Astrocyte of the cerebellum (primary cell): ENCODE measurements at regions not wholly inside any gene's neighbourhood (a gene's known extent, or its start where the extent isn't known, plus 50 kb on each side); places are given as distances from the start of the nearest gene placed in this dataset.
A peak's percentile ranks its signal among the peaks of the same experiment; 100 is the strongest.

ENCODE experiments used
- DNase-seq: peaks from one replicate; pipeline ENCODE4 v3.0.0-alpha.2; 2011; ENCODE audit warnings: low read depth
- H3K4me3 ChIP-seq: 2 replicates; pipeline ENCODE4 v1.5.1; 2011; ENCODE audit warnings: mild to moderate bottlenecking, low read depth, low read length, moderate library complexity
- in situ Hi-C: cut with HindIII; loops from 2 replicates; pipeline ENCODE4 v1.10.0; 2017; ENCODE audit warnings: low sequenced_read_pairs
- TF ChIP-seq, protein P1 (sequence below): IDR thresholded peaks from 2 replicates; pipeline ENCODE4 v1.5.1; 2012; ENCODE audit warnings: low read length, low read depth, moderate library complexity, mild to moderate bottlenecking; ENCODE audit errors: missing control alignments

GRCh38 chr5:141745390-141745789, 63.4 kb upstream of the ARAP3 start:
- H3K4me3 ChIP-seq, result no peak overlapping the region
- no peak for DNase-seq
- in situ Hi-C loops, result no loop called here
- TF ChIP-seq, protein P1, sequence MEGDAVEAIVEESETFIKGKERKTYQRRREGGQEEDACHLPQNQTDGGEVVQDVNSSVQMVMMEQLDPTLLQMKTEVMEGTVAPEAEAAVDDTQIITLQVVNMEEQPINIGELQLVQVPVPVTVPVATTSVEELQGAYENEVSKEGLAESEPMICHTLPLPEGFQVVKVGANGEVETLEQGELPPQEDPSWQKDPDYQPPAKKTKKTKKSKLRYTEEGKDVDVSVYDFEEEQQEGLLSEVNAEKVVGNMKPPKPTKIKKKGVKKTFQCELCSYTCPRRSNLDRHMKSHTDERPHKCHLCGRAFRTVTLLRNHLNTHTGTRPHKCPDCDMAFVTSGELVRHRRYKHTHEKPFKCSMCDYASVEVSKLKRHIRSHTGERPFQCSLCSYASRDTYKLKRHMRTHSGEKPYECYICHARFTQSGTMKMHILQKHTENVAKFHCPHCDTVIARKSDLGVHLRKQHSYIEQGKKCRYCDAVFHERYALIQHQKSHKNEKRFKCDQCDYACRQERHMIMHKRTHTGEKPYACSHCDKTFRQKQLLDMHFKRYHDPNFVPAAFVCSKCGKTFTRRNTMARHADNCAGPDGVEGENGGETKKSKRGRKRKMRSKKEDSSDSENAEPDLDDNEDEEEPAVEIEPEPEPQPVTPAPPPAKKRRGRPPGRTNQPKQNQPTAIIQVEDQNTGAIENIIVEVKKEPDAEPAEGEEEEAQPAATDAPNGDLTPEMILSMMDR, result no peak

GRCh38 chr5:141743866-141744272, 61.8 kb upstream of the ARAP3 start:
- in situ Hi-C loops, result no loop called here
- TF ChIP-seq, protein P1, result no peak
- no peak overlapping the region for H3K4me3 ChIP-seq
- no peak for DNase-seq

- DNase-seq, result peak; percentile 5
- no peak overlapping the region for H3K4me3 ChIP-seq
- in situ Hi-C loops, result no loop called here
- TF ChIP-seq, protein P1, result no peak
These were observed 61.1 kb upstream of the ARAP3 start for GRCh38 chr5:141742866-141743851.

DNA sequence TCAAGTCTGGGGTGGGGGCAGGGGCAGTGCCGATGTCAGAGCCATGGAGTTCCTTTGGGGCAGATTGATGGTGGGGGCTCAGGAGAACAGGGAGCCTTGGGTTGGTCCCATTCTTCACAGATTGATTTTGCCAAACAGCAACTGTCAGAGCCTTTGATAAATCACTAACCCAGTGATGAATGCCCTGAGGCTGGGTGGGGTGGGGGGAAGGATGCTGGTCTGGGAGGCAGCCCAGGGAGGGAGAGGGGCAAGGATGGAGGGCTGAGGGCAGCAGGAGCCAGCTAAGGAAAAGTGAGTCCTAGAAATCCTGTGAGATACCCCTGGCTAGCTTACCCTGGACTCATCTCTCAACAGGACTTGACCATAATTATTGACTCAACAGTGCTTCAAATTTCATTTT, 60.1 kb upstream of the ARAP3 start:
- no peak for DNase-seq
- H3K4me3 ChIP-seq, result no peak overlapping the region
- in situ Hi-C loops, result no loop called here

DNA sequence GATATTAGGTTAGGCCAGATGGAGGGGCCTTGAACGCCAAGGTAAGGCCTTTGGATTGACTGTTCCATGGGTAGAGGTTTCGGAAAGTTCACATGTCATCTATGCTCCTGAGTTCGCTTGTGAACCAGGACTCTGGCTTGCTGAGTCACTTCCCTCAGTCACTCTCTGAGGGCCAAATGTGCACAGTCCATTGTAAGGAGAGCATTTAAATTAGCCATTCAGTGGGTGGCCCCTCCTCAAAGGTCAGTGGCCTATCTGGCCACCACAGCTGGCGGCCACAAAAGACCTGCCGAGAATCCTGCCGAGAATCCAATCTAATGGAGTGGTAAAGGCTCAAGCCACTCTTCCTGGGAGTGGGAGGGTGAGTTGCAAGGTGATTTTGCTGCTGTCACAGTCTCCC, 58.9 kb upstream of the ARAP3 start:
- TF ChIP-seq, protein P1, result no peak
- H3K4me3 ChIP-seq, result no peak overlapping the region
- in situ Hi-C loops, result no loop called here
- no peak for DNase-seq

More for the DNA sequence above, 60.1 kb upstream of the ARAP3 start:
- TF ChIP-seq, protein P1, result no peak

DNA sequence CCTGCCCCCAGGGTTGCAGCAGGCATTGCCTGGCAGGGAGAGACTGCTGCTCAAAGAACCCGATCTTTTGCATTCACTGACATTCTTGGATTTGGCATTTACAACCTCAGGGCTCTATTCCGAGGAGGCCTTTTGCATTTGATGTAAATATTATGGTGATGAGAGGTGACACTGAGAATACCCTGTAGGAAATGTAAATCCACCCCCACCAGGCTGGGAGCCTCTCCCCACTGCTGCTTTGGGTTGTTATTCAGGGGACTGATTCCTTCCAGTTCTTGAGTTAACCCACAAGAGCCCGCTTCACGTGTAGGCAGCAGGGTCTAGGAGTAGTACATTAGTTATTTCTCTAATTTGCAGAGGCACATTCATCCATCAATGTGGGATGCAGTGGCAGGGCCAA, 55.5 kb upstream of the ARAP3 start:
- TF ChIP-seq, protein P1, result no peak
- in situ Hi-C loops, result no loop called here
- no peak for DNase-seq
- no peak overlapping the region for H3K4me3 ChIP-seq
